Endothelial cell of umbilical vein (primary cell): ENCODE measurements at regions not wholly inside any gene's neighbourhood (a gene's known extent, or its start where the extent isn't known, plus 50 kb on each side); places are given as distances from the start of the nearest gene placed in this dataset.

Experiments used
- MAX ChIP-seq: IDR thresholded peaks from 2 replicates; pipeline ENCODE4 v1.6.1; 2011; ENCODE audit not compliant: insufficient read depth, insufficient read length
- POLR2AphosphoS5 ChIP-seq: IDR thresholded peaks from 2 replicates; pipeline ENCODE4 v1.6.1; 2012; ENCODE audit warnings: low read depth, mild to moderate bottlenecking, control low read depth, low read length, moderate library complexity; ENCODE audit not compliant: insufficient read depth

GRCh38 chr10:124333931-124334330 lies 84.8 kb downstream of the OAT start:
- no peak for TF ChIP-seq MAX
- TF ChIP-seq POLR2AphosphoS5, result no peak
